Endodermal cell (in vitro differentiated cells): ENCODE measurements at regions not wholly inside any gene's neighbourhood (a gene's known extent, or its start where the extent isn't known, plus 50 kb on each side); places are given as distances from the start of the nearest gene placed in this dataset.
"Not testable (repeated sequence)": the region's sequence is repeated elsewhere in the genome, so short reads cannot be mapped to it uniquely, and the experiment has no call there.

Source experiments
- DNase-seq: peaks from one replicate; pipeline ENCODE4 v3.0.0-alpha.2; 2017
- H3K27ac ChIP-seq: 2 replicates; pipeline ENCODE4 v1.5.1; 2013; ENCODE audit warnings: mild to moderate bottlenecking, low read depth, low read length, moderate library complexity
- H3K27me3 ChIP-seq: 2 replicates; pipeline ENCODE4 v1.6.1; 2013; ENCODE audit warnings: mild to moderate bottlenecking, low read length, moderate library complexity; ENCODE audit not compliant: insufficient read depth, control insufficient read depth, poor library complexity, severe bottlenecking
- H3K36me3 ChIP-seq: 2 replicates; pipeline ENCODE4 v1.7.0; 2013; ENCODE audit warnings: mild to moderate bottlenecking, low read length, moderate library complexity; ENCODE audit not compliant: control insufficient read depth, insufficient read depth
- H3K4me1 ChIP-seq: one replicate; pipeline ENCODE4 v1.7.0; 2013; ENCODE audit warnings: low read length; ENCODE audit not compliant: control insufficient read depth, insufficient read depth
- H3K4me3 ChIP-seq: 2 replicates; pipeline ENCODE4 v1.5.1; 2013; ENCODE audit warnings: mild to moderate bottlenecking, low read length, moderate library complexity
- H3K9ac ChIP-seq: 2 replicates; pipeline ENCODE4 v1.6.1; 2013; ENCODE audit warnings: mild to moderate bottlenecking, low read length, moderate library complexity; ENCODE audit not compliant: poor library complexity, severe bottlenecking; ENCODE audit errors: extremely low read depth
- H3K9me3 ChIP-seq: 2 replicates; pipeline ENCODE4 v1.6.1; 2013; ENCODE audit warnings: mild to moderate bottlenecking, low read length, moderate library complexity; ENCODE audit not compliant: control insufficient read depth
- H3K27ac Mint-ChIP-seq: 2 replicates; pipeline ENCODE4 v1.8.0; 2020; ENCODE audit warnings: mixed read lengths
- H3K27me3 Mint-ChIP-seq: 2 replicates; pipeline ENCODE4 v1.8.0; 2021; ENCODE audit warnings: mild to moderate bottlenecking, mixed read lengths; ENCODE audit not compliant: insufficient read depth
- H3K36me3 Mint-ChIP-seq: 2 replicates; pipeline ENCODE4 v1.8.0; 2020; ENCODE audit warnings: low read depth, mixed read lengths
- H3K4me1 Mint-ChIP-seq: 2 replicates; pipeline ENCODE4 v1.8.0; 2020; ENCODE audit warnings: mixed read lengths
- H3K4me3 Mint-ChIP-seq: 2 replicates; pipeline ENCODE4 v1.8.0; 2020; ENCODE audit warnings: mild to moderate bottlenecking, moderate library complexity, mixed read lengths
- H3K9me3 Mint-ChIP-seq: 2 replicates; pipeline ENCODE4 v1.8.0; 2020; ENCODE audit warnings: mild to moderate bottlenecking, mixed read lengths
- CTCF ChIP-seq: fragments of 200-600 bp; sonication (generic); conservative IDR thresholded peaks from 2 replicates; pipeline ENCODE4 v1.5.0; 2021; ENCODE audit warnings: antibody characterized with exemption, mild to moderate bottlenecking
- WGBS, 2 experiments: methylation state at CpG; one replicate each; pipeline versions ENCODE4 v1.1.5 to v1.1.7; 2013; ENCODE audit warnings: missing lambda C conversion rate in 2 of 2, mixed read lengths in 1 of 2; ENCODE audit not compliant: insufficient coverage in 1 of 2, insufficient read length in 1 of 2; 5-methylcytosine and 5-hydroxymethylcytosine counted together

GRCh38 chr2:109690822-109691541 lies 76.8 kb downstream of the SOWAHC start:
- Histone ChIP-seq H3K36me3 (no peaks in the 10 kb centered on the region), H3K4me3 (no peak overlapping the region), H3K27ac (no peak overlapping the region), H3K9me3 (no peaks in the 10 kb centered on the region), H3K9ac (no peak overlapping the region), H3K4me1 (peaks cover 22% of the 10 kb centered on the region), H3K27me3 (no peaks in the 10 kb centered on the region)
- WGBS, 2 experiments, result 78 to 80% methylated on average over 6 to 7 of the region's 7 CpGs
- Mint-ChIP-seq H3K27me3 (no peaks in the 10 kb centered on the region), H3K36me3 (no peaks in the 10 kb centered on the region), H3K27ac (no peak overlapping the region), H3K4me1 (peaks cover 43% of the 10 kb centered on the region), H3K4me3 (no peak overlapping the region), H3K9me3 (peaks cover 4% of the 10 kb centered on the region)
- TF ChIP-seq CTCF, result no peak
- no peak for DNase-seq

DNA sequence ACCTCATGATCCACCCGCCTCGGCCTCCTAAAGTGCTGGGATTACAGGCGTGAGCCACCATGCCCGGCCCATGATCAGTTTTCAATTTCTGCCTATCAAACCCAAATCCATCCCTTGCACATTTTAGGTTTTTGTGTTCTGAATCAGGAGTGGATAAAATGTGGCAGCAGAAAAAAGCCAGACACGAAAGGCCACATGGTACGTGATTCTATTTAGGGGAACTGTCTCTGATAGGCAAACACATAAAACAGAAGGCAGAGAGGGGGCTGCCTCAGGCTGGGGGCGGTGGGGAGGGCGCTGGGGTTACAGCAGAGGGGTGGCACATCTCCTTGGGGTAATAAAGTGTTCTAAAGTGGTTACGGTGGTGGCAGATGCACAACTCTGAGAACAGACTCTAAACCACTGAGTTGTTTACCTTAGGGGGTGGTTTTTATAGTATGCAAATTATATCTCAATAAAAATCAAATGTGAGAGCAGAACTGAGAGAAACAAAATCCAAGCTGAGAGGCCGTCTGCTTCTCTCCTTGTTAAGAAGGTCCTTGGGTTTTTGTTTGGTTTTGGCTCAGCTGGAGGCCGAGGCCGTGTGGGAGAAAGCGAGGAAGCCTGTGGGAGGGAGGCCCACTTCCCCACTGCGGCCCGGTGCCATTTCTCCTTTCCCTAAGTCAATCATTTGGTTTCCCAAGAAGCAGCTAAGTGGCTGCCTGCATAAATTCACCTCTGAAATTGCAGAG lies 78.0 kb downstream of the SOWAHC start:
- Mint-ChIP-seq H3K4me1 (peaks cover 43% of the 10 kb centered on the region), H3K9me3 (peaks cover 4% of the 10 kb centered on the region), H3K27me3 (no peaks in the 10 kb centered on the region), H3K36me3 (no peaks in the 10 kb centered on the region), H3K4me3 (no peak overlapping the region), H3K27ac (peak overlapping the region; percentile 91)
- Histone ChIP-seq H3K9ac (no peak overlapping the region), H3K27me3 (no peaks in the 10 kb centered on the region), H3K9me3 (no peaks in the 10 kb centered on the region), H3K36me3 (no peaks in the 10 kb centered on the region), H3K4me3 (no peak overlapping the region), H3K4me1 (peaks cover 22% of the 10 kb centered on the region), H3K27ac (no peak overlapping the region)
- no peak for TF ChIP-seq CTCF
- peak; percentile 55 for DNase-seq
- 81 to 92% methylated on average over 6 to 14 of the region's 15 CpGs for WGBS, 2 experiments

- 69 to 71% methylated on average over 9 of the region's 9 CpGs for WGBS, 2 experiments
- H3K27me3 ChIP-seq, H3K9me3 ChIP-seq, H3K27ac ChIP-seq, H3K27me3 Mint-ChIP-seq, H3K36me3 Mint-ChIP-seq, H3K9ac ChIP-seq, H3K36me3 ChIP-seq, H3K9me3 Mint-ChIP-seq, H3K4me3 Mint-ChIP-seq, H3K4me3 ChIP-seq: not testable (repeated sequence)
- peak overlapping the region; percentile 91 for H3K27ac Mint-ChIP-seq
- DNase-seq, result peak; percentile 47
- H3K4me1 ChIP-seq, result peaks cover 22% of the 10 kb centered on the region
- H3K4me1 Mint-ChIP-seq, result peaks cover 43% of the 10 kb centered on the region
Measured at GRCh38 chr2:109692831-109693230, 78.7 kb downstream of the SOWAHC start.

- DNase-seq, result peak; percentile 46
- not testable (repeated sequence) for H3K4me3 Mint-ChIP-seq, H3K4me3 ChIP-seq, H3K9me3 Mint-ChIP-seq, H3K9me3 ChIP-seq, H3K27me3 ChIP-seq, H3K36me3 Mint-ChIP-seq, H3K36me3 ChIP-seq, H3K27ac ChIP-seq, H3K9ac ChIP-seq, H3K27me3 Mint-ChIP-seq
- WGBS, 2 experiments, result 90 to 98% methylated on average over 5 to 8 of the region's 8 CpGs
- H3K4me1 ChIP-seq, result peaks cover 22% of the 10 kb centered on the region
- Mint-ChIP-seq H3K4me1 (peaks cover 43% of the 10 kb centered on the region), H3K27ac (peak overlapping the region; percentile 96)
Measured at GRCh38 chr2:109693292-109693691, 79.1 kb downstream of the SOWAHC start.
